ENCODE measurements at regions not wholly inside any gene's neighbourhood (a gene's known extent, or its start where the extent isn't known, plus 50 kb on each side); places are given as distances from the start of the nearest gene placed in this dataset.
"Not testable (repeated sequence)": the region's sequence is repeated elsewhere in the genome, so short reads cannot be mapped to it uniquely, and the experiment has no call there.

- no peak for TF ChIP-seq JUND (IDR thresholded peaks at IDR 0.05; ENCODE audit: low read depth)
- peak; percentile 11 to 41 for DNase-seq (ENCODE audit: low read depth in 1 of 2, low spot score in 1 of 2)
- in situ Hi-C loops (cut with HindIII; ENCODE audit: low pct_unique_long_range_greater_than_20kb, low sequenced_read_pairs): no loop called here
Measured at GRCh38 chr4:164337219-164337944, 416.5 kb upstream of the SMIM31 start.

GRCh38 chr4:164343472-164343976 is 410.4 kb upstream of the SMIM31 start:
- DNase-seq (ENCODE audit: low read depth in 1 of 2, low spot score in 1 of 2): no peak
- in situ Hi-C loops (cut with HindIII; ENCODE audit: low pct_unique_long_range_greater_than_20kb, low sequenced_read_pairs): no loop called here
- TF ChIP-seq JUND (IDR thresholded peaks at IDR 0.05; ENCODE audit: low read depth): no peak

- in situ Hi-C loops (cut with HindIII; ENCODE audit: low pct_unique_long_range_greater_than_20kb, low sequenced_read_pairs): no loop called here
- DNase-seq (ENCODE audit: low read depth in 1 of 2, low spot score in 1 of 2): no peak
- TF ChIP-seq JUND (IDR thresholded peaks at IDR 0.05; ENCODE audit: low read depth): no peak
Measured at GRCh38 chr4:164345756-164346155, 408.2 kb upstream of the SMIM31 start.

- peak in 1 of 2 experiments; percentile 35 for DNase-seq (ENCODE audit: low read depth in 1 of 2, low spot score in 1 of 2)
- in situ Hi-C loops (cut with HindIII; ENCODE audit: low pct_unique_long_range_greater_than_20kb, low sequenced_read_pairs): no loop called here
Measured at GRCh38 chr4:164350061-164350460, 403.9 kb upstream of the SMIM31 start.

GRCh38 chr4:164350716-164351115 is 403.2 kb upstream of the SMIM31 start:
- in situ Hi-C loops (cut with HindIII; ENCODE audit: low pct_unique_long_range_greater_than_20kb, low sequenced_read_pairs): not testable (repeated sequence)
- DNase-seq (ENCODE audit: low read depth in 1 of 2, low spot score in 1 of 2): peak in 1 of 2 experiments; percentile 51

More at GRCh38 chr4:164350061-164350460, 403.9 kb upstream of the SMIM31 start:
- no peak for TF ChIP-seq JUND (IDR thresholded peaks at IDR 0.05; ENCODE audit: low read depth)

- no peak for DNase-seq (ENCODE audit: low read depth in 1 of 2, low spot score in 1 of 2)
- in situ Hi-C loops (cut with HindIII; ENCODE audit: low pct_unique_long_range_greater_than_20kb, low sequenced_read_pairs): no loop called here
- no peak for TF ChIP-seq JUND (IDR thresholded peaks at IDR 0.05; ENCODE audit: low read depth)
Measured at GRCh38 chr4:164357957-164358356, 396.0 kb upstream of the SMIM31 start.

GRCh38 chr4:164358400-164358799 is 395.5 kb upstream of the SMIM31 start:
- no peak for TF ChIP-seq JUND (IDR thresholded peaks at IDR 0.05; ENCODE audit: low read depth)
- no peak for DNase-seq (ENCODE audit: low read depth in 1 of 2, low spot score in 1 of 2)
- in situ Hi-C loops (cut with HindIII; ENCODE audit: low pct_unique_long_range_greater_than_20kb, low sequenced_read_pairs): no loop called here

GRCh38 chr4:164359881-164360280 is 394.1 kb upstream of the SMIM31 start:
- TF ChIP-seq JUND (IDR thresholded peaks at IDR 0.05; ENCODE audit: low read depth): no peak
- DNase-seq (ENCODE audit: low read depth in 1 of 2, low spot score in 1 of 2): no peak
- in situ Hi-C loops (cut with HindIII; ENCODE audit: low pct_unique_long_range_greater_than_20kb, low sequenced_read_pairs): no loop called here

- in situ Hi-C loops (cut with HindIII; ENCODE audit: low pct_unique_long_range_greater_than_20kb, low sequenced_read_pairs): no loop called here
- no peak for DNase-seq (ENCODE audit: low read depth in 1 of 2, low spot score in 1 of 2)
- TF ChIP-seq JUND (IDR thresholded peaks at IDR 0.05; ENCODE audit: low read depth): no peak
Measured at GRCh38 chr4:164368894-164369293, 385.0 kb upstream of the SMIM31 start.

GRCh38 chr4:164373021-164373420 is 380.9 kb upstream of the SMIM31 start:
- no peak for TF ChIP-seq JUND (IDR thresholded peaks at IDR 0.05; ENCODE audit: low read depth)
- DNase-seq (ENCODE audit: low read depth in 1 of 2, low spot score in 1 of 2): no peak
- in situ Hi-C loops (cut with HindIII; ENCODE audit: low pct_unique_long_range_greater_than_20kb, low sequenced_read_pairs): no loop called here

GRCh38 chr4:164377277-164377676 is 376.7 kb upstream of the SMIM31 start:
- in situ Hi-C loops (cut with HindIII; ENCODE audit: low pct_unique_long_range_greater_than_20kb, low sequenced_read_pairs): no loop called here
- TF ChIP-seq JUND (IDR thresholded peaks at IDR 0.05; ENCODE audit: low read depth): no peak
- no peak for DNase-seq (ENCODE audit: low read depth in 1 of 2, low spot score in 1 of 2)

- TF ChIP-seq JUND (IDR thresholded peaks at IDR 0.05; ENCODE audit: low read depth): no peak
- no peak for DNase-seq (ENCODE audit: low read depth in 1 of 2, low spot score in 1 of 2)
- in situ Hi-C loops (cut with HindIII; ENCODE audit: low pct_unique_long_range_greater_than_20kb, low sequenced_read_pairs): no loop called here
Measured at GRCh38 chr4:164378361-164378760, 375.6 kb upstream of the SMIM31 start.

- peak in 1 of 2 experiments; percentile 8 for DNase-seq (ENCODE audit: low read depth in 1 of 2, low spot score in 1 of 2)
- TF ChIP-seq JUND (IDR thresholded peaks at IDR 0.05; ENCODE audit: low read depth): no peak
- in situ Hi-C loops (cut with HindIII; ENCODE audit: low pct_unique_long_range_greater_than_20kb, low sequenced_read_pairs): no loop called here
Measured at GRCh38 chr4:164379694-164380093, 374.2 kb upstream of the SMIM31 start.

- no peak for DNase-seq (ENCODE audit: low read depth in 1 of 2, low spot score in 1 of 2)
- in situ Hi-C loops (cut with HindIII; ENCODE audit: low pct_unique_long_range_greater_than_20kb, low sequenced_read_pairs): no loop called here
- no peak for TF ChIP-seq JUND (IDR thresholded peaks at IDR 0.05; ENCODE audit: low read depth)
Measured at GRCh38 chr4:164381859-164382258, 372.1 kb upstream of the SMIM31 start.
